GM12872 (cell line): ENCODE measurements at regions not wholly inside any gene's neighbourhood (a gene's known extent, or its start where the extent isn't known, plus 50 kb on each side); places are given as distances from the start of the nearest gene placed in this dataset.

Source experiments
- CTCF ChIP-seq: IDR thresholded peaks from 3 replicates; pipeline ENCODE4 v1.5.1; 2011; ENCODE audit warnings: low read depth, mild to moderate bottlenecking, low read length, moderate library complexity; ENCODE audit not compliant: insufficient read depth

GRCh38 chr4:141338238-141338637 lies 117.5 kb downstream of the ZNF330 start:
- no peak for TF ChIP-seq CTCF

GRCh38 chr4:141339391-141339790 lies 118.7 kb downstream of the ZNF330 start:
- no peak for TF ChIP-seq CTCF

GRCh38 chr4:141339966-141340365 lies 119.3 kb downstream of the ZNF330 start:
- TF ChIP-seq CTCF: no peak

GRCh38 chr4:141340458-141340857 lies 119.8 kb downstream of the ZNF330 start:
- TF ChIP-seq CTCF: no peak

- peak; percentile 20; the same call in 1 of the 3 replicates for TF ChIP-seq CTCF
These were observed 125.4 kb downstream of the ZNF330 start for GRCh38 chr4:141346144-141346543.

GRCh38 chr4:141347684-141348083 lies 127.0 kb downstream of the ZNF330 start:
- TF ChIP-seq CTCF: no peak

- TF ChIP-seq CTCF: no peak
These were observed 127.4 kb downstream of the ZNF330 start for GRCh38 chr4:141348125-141348524.

- no peak for TF ChIP-seq CTCF
These were observed 127.9 kb downstream of the ZNF330 start for GRCh38 chr4:141348573-141348972.
